Heart left ventricle (tissue), 16 donors: ENCODE measurements at regions not wholly inside any gene's neighbourhood (a gene's known extent, or its start where the extent isn't known, plus 50 kb on each side); places are given as distances from the start of the nearest gene placed in this dataset.

ENCODE experiments used
- ATAC-seq, 4 donors: fragments of 200-7000 bp; cut with Tn5 transposase; one replicate each; pipeline ENCODE4 v1.9.1; 2020 to 2022; ENCODE audit warnings: moderate library complexity in 4 of 4, mild to moderate bottlenecking in 3 of 4, moderate number of reproducible peaks in 1 of 4
- DNase-seq, 5 donors: peaks; one replicate each; pipeline ENCODE4 v3.0.0-alpha.2; 2020
- H3K27ac ChIP-seq, 12 donors: fragments of 200-600 bp; sonication (generic) in 4 of 12; one replicate each; pipeline versions ENCODE4 v1.5.0 to v1.8.0; 2016 to 2022; ENCODE audit warnings: mild to moderate bottlenecking in 2 of 12
- H3K27me3 ChIP-seq, 9 donors: fragments of 200-600 bp; sonication (generic) in 2 of 9; one replicate each; pipeline versions ENCODE4 v1.5.1 to v1.8.0; 2016 to 2022; ENCODE audit warnings: mild to moderate bottlenecking in 3 of 9
- H3K36me3 ChIP-seq, 9 donors: fragments of 200-600 bp; sonication (generic) in 2 of 9; one replicate each; pipeline versions ENCODE4 v1.5.0 to v1.8.0; 2018 to 2022; ENCODE audit warnings: mild to moderate bottlenecking in 2 of 9
- H3K4me1 ChIP-seq, 12 donors: fragments of 200-600 bp; sonication (generic) in 4 of 12; one replicate each; pipeline versions ENCODE4 v1.5.0 to v1.8.0; 2016 to 2022; ENCODE audit warnings: mild to moderate bottlenecking in 3 of 12
- H3K4me3 ChIP-seq, 12 donors: fragments of 200-600 bp; sonication (generic) in 4 of 12; one replicate each; pipeline versions ENCODE4 v1.5.0 to v1.8.0; 2017 to 2022; ENCODE audit warnings: mild to moderate bottlenecking in 9 of 12, moderate library complexity in 4 of 12
- H3K9me3 ChIP-seq, 12 donors: fragments of 200-600 bp; sonication (generic) in 4 of 12; one replicate each; pipeline versions ENCODE4 v1.5.0 to v1.8.0; 2016 to 2022; ENCODE audit warnings: mild to moderate bottlenecking in 1 of 12
- CTCF ChIP-seq, 12 donors: fragments of 200-600 bp; sonication (generic) in 4 of 12; IDR thresholded peaks; one replicate each; pipeline versions ENCODE4 v1.5.0 to v1.8.0; 2018 to 2022; ENCODE audit warnings: antibody characterized with exemption in 12 of 12, mild to moderate bottlenecking in 5 of 12
- POLR2A ChIP-seq, 2 donors: fragments of 450-650 bp; IDR thresholded peaks; one replicate each; pipeline ENCODE4 v1.6.1; 2017; ENCODE audit warnings: antibody characterized with exemption in 2 of 2, mild to moderate bottlenecking in 2 of 2, moderate library complexity in 2 of 2
- WGBS, 4 donors: extraction: QIAGEN DNeasy Blood & Tissue Kit in 2 of 4; methylation state at CpG; one replicate each; pipeline versions ENCODE4 v1.1.5 to v1.1.7; 2013 to 2018; 5-methylcytosine and 5-hydroxymethylcytosine counted together
- intact Hi-C, 10 donors: fragments of 100-400 bp; cut with DNase I; formaldehyde crosslinking; loops; one replicate each; pipeline versions ENCODE4 v1.11.1 to v1.14.2; 2022
- donor health status: ischemic (EF 13 %, LVEDD 7.1; RV severe dilation, severe dysfunction).
- donor health status: healthy with polysubstance abuse.
- donor health status: DM: no; HTN: yes; CAD: no.
- donor health status: DM: no; HTN: no; CAD: no.
- donor health status: ischemic (EF 25% LVEDD 6.9; RV normal size, moderate dysfunction).
- donor health status: ischemic (EF 25% LVEDD 5.7; RV mildly dilated, moderate dysfunction).
- donor health status: healthy.
- donor health status: DM: yes; HTN: yes; CAD: no.
- donor health status: ischemic (EF 35%, LVEDD 5.7; RV mildly dilated, moderate dysfunction).
- donor health status: nonischemic (EF 11% LVEDD 7.7; RV severe dilation, severe dysfunction).
- donor health status: DM: yes; HTN: yes; CAD: no.
- donor health status: PGD.
- donor health status: ischemic (EF 29% LVEDD 5.4; RV normal size, mild dysfunction).
- donor health status: nonischemic (EF 23%, LVEDD 6.1; RV moderate dilation, normal function).

- Histone ChIP-seq H3K27me3 (peaks cover 0 to 5% (median 0%) of the 10 kb centered on the region in 9 donors), H3K27ac (no peak overlapping the region), H3K9me3 (no peaks in the 10 kb centered on the region), H3K4me1 (peaks cover 0 to 9% (median 0%) of the 10 kb centered on the region in 12 donors), H3K36me3 (no peaks in the 10 kb centered on the region), H3K4me3 (no peak overlapping the region)
- 72 to 92% (median 85%) methylated on average over 4 of the region's 4 CpGs for WGBS, 4 donors
- DNase-seq (no peak), ATAC-seq (no peak)
- TF ChIP-seq CTCF (IDR thresholded peaks at IDR 0.05) (no peak), POLR2A (IDR thresholded peaks at IDR 0.05) (no peak)
- intact Hi-C loops, result no loop called here
Observed at GRCh38 chr15:29467091-29467490, 197.5 kb upstream of the NSMCE3 start.

GRCh38 chr15:29466292-29466691 lies 196.7 kb upstream of the NSMCE3 start:
- ATAC-seq (no peak), DNase-seq (no peak)
- 78 to 89% (median 85%) methylated on average over 2 to 4 of the region's 4 CpGs for WGBS, 4 donors
- Histone ChIP-seq H3K4me1 (peaks cover 0 to 9% (median 0%) of the 10 kb centered on the region in 12 donors), H3K9me3 (no peaks in the 10 kb centered on the region), H3K4me3 (no peak overlapping the region), H3K27ac (no peak overlapping the region), H3K36me3 (no peaks in the 10 kb centered on the region), H3K27me3 (peaks cover 0 to 5% (median 0%) of the 10 kb centered on the region in 9 donors)
- intact Hi-C loops, result no loop called here
- no peak for TF ChIP-seq CTCF (IDR thresholded peaks at IDR 0.05)
- no peak for TF ChIP-seq POLR2A (IDR thresholded peaks at IDR 0.05)

- 77 to 81% (median 80%) methylated on average over 6 of the region's 6 CpGs for WGBS, 4 donors
- Histone ChIP-seq H3K27me3 (peaks cover 0 to 5% (median 0%) of the 10 kb centered on the region in 9 donors), H3K27ac (no peak overlapping the region), H3K4me3 (no peak overlapping the region), H3K36me3 (no peaks in the 10 kb centered on the region), H3K9me3 (no peaks in the 10 kb centered on the region), H3K4me1 (peaks cover 0 to 9% (median 0%) of the 10 kb centered on the region in 12 donors)
- intact Hi-C loops, result no loop called here
- ATAC-seq (no peak), DNase-seq (no peak)
- no peak for TF ChIP-seq POLR2A (IDR thresholded peaks at IDR 0.05)
- no peak for TF ChIP-seq CTCF (IDR thresholded peaks at IDR 0.05)
Observed at GRCh38 chr15:29465816-29466215, 196.2 kb upstream of the NSMCE3 start.

- peak; percentile 75 to 84 (median 78) for ATAC-seq
- WGBS, 4 donors, result 25 to 31% (median 26%) methylated on average over 3 of the region's 3 CpGs
- Histone ChIP-seq H3K4me1 (peaks cover 0 to 9% (median 0%) of the 10 kb centered on the region in 12 donors), H3K27ac (no peak overlapping the region), H3K4me3 (no peak overlapping the region), H3K36me3 (no peaks in the 10 kb centered on the region), H3K27me3 (peaks cover 0 to 5% (median 0%) of the 10 kb centered on the region in 9 donors), H3K9me3 (no peaks in the 10 kb centered on the region)
- peak in 2 of 5 donors; percentile 29 to 31 for DNase-seq
- TF ChIP-seq CTCF (IDR thresholded peaks at IDR 0.05) (no peak), POLR2A (IDR thresholded peaks at IDR 0.05) (no peak)
- intact Hi-C loops, result no loop called here
Observed at GRCh38 chr15:29465196-29465595, 195.6 kb upstream of the NSMCE3 start.
